ENCODE measurements at regions not wholly inside any gene's neighbourhood (a gene's known extent, or its start where the extent isn't known, plus 50 kb on each side); places are given as distances from the start of the nearest gene placed in this dataset.

DNA sequence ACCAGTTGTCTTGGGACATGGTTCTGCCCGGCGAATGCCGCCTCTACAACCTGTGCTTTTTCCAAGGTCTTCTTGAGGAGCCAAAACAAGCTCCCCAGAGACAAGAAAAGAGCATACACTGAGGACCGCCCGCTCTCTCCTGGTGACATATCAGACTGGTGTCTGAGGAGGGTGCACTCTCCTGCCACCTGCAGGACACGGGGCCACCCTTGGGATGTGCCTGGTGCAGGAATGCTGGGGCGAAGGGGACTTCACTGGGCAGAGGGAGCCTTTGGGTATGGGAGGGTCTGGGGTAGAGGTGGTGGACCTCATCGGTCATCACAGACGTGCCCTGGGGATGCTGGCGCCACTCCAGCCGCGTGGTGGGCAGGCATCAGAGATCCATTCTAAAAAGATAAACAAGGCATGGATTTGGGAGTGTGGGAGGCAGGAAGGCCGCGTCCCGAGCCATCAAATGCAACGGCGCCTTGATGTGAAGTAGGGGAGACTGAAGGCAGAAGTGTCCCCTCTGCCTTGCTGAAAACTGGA is 163.3 kb downstream of the CD83 start:
- TF ChIP-seq, protein P1, sequence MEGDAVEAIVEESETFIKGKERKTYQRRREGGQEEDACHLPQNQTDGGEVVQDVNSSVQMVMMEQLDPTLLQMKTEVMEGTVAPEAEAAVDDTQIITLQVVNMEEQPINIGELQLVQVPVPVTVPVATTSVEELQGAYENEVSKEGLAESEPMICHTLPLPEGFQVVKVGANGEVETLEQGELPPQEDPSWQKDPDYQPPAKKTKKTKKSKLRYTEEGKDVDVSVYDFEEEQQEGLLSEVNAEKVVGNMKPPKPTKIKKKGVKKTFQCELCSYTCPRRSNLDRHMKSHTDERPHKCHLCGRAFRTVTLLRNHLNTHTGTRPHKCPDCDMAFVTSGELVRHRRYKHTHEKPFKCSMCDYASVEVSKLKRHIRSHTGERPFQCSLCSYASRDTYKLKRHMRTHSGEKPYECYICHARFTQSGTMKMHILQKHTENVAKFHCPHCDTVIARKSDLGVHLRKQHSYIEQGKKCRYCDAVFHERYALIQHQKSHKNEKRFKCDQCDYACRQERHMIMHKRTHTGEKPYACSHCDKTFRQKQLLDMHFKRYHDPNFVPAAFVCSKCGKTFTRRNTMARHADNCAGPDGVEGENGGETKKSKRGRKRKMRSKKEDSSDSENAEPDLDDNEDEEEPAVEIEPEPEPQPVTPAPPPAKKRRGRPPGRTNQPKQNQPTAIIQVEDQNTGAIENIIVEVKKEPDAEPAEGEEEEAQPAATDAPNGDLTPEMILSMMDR (conservative IDR thresholded peaks at IDR 0.05; ENCODE audit: low read depth in 2 of 2) = peak; percentile 60 to 79
- TF ChIP-seq POLR2AphosphoS5 (IDR thresholded peaks at IDR 0.05; ENCODE audit: low read depth) (no peak), EZH2 (IDR thresholded peaks at IDR 0.05; ENCODE audit: low read depth, unreplicated experiment) (no peak)
- TF ChIP-seq, protein P2, sequence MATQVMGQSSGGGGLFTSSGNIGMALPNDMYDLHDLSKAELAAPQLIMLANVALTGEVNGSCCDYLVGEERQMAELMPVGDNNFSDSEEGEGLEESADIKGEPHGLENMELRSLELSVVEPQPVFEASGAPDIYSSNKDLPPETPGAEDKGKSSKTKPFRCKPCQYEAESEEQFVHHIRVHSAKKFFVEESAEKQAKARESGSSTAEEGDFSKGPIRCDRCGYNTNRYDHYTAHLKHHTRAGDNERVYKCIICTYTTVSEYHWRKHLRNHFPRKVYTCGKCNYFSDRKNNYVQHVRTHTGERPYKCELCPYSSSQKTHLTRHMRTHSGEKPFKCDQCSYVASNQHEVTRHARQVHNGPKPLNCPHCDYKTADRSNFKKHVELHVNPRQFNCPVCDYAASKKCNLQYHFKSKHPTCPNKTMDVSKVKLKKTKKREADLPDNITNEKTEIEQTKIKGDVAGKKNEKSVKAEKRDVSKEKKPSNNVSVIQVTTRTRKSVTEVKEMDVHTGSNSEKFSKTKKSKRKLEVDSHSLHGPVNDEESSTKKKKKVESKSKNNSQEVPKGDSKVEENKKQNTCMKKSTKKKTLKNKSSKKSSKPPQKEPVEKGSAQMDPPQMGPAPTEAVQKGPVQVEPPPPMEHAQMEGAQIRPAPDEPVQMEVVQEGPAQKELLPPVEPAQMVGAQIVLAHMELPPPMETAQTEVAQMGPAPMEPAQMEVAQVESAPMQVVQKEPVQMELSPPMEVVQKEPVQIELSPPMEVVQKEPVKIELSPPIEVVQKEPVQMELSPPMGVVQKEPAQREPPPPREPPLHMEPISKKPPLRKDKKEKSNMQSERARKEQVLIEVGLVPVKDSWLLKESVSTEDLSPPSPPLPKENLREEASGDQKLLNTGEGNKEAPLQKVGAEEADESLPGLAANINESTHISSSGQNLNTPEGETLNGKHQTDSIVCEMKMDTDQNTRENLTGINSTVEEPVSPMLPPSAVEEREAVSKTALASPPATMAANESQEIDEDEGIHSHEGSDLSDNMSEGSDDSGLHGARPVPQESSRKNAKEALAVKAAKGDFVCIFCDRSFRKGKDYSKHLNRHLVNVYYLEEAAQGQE (IDR thresholded peaks at IDR 0.05; ENCODE audit: unreplicated experiment) = no peak
